ENCODE measurements at regions not wholly inside any gene's neighbourhood (a gene's known extent, or its start where the extent isn't known, plus 50 kb on each side); places are given as distances from the start of the nearest gene placed in this dataset.
"Not testable (repeated sequence)": the region's sequence is repeated elsewhere in the genome, so short reads cannot be mapped to it uniquely, and the experiment has no call there.

GRCh38 chr9:36461323-36461722 is 61.3 kb upstream of the RNF38 start:
- intact Hi-C loops (cut with micrococcal nuclease): no loop called here
- no peak overlapping the region for H3K27ac Mint-ChIP-seq (ENCODE audit: low read depth, unreplicated experiment)
- H3K9me3 Mint-ChIP-seq (ENCODE audit: unreplicated experiment): no peaks in the 10 kb centered on the region
- no peak for DNase-seq (ENCODE audit: unreplicated experiment)
- H3K4me3 Mint-ChIP-seq (ENCODE audit: unreplicated experiment): no peak overlapping the region
- CTCF ChIA-PET: interaction anchor here (0.8 to 1.4 kb wide), 4 partner anchors 9 to 54 kb away, joined by 3 to 7 read pairs (median 3); no protein-coding TSS in a partner anchor
- TF ChIP-seq CTCF (IDR thresholded peaks at IDR 0.05; ENCODE audit: unreplicated experiment): no peak
- H3K4me1 Mint-ChIP-seq (ENCODE audit: insufficient read depth, unreplicated experiment): peaks cover 5% of the 10 kb centered on the region
- H3K36me3 Mint-ChIP-seq (ENCODE audit: insufficient read depth, unreplicated experiment): peaks cover 4% of the 10 kb centered on the region
- H3K27me3 Mint-ChIP-seq (ENCODE audit: insufficient read depth, unreplicated experiment): no peaks in the 10 kb centered on the region
- POLR2A ChIA-PET: interaction anchor here (0.6 to 1.3 kb wide), 2 partner anchors 9 to 1232 kb away, joined by 4 to 5 read pairs; no protein-coding TSS in a partner anchor
- BruUV-seq (replicated peaks): no TSS peak

GRCh38 chr9:36458430-36458915 is 58.4 kb upstream of the RNF38 start:
- CTCF ChIA-PET: interaction anchor here (0.6 to 12.5 kb wide), 3 partner anchors 37 to 102 kb away, joined by 3 to 253 read pairs (median 4); no protein-coding TSS in a partner anchor
- intact Hi-C loops (cut with micrococcal nuclease); H3K27ac Mint-ChIP-seq (ENCODE audit: low read depth, unreplicated experiment); H3K4me1 Mint-ChIP-seq (ENCODE audit: insufficient read depth, unreplicated experiment); H3K9me3 Mint-ChIP-seq (ENCODE audit: unreplicated experiment); H3K27me3 Mint-ChIP-seq (ENCODE audit: insufficient read depth, unreplicated experiment); BruUV-seq (replicated peaks); H3K4me3 Mint-ChIP-seq (ENCODE audit: unreplicated experiment); DNase-seq (ENCODE audit: unreplicated experiment): not testable (repeated sequence)
- peaks cover 11% of the 10 kb centered on the region for H3K36me3 Mint-ChIP-seq (ENCODE audit: insufficient read depth, unreplicated experiment)
- POLR2A ChIA-PET: interaction anchor here (1.5 to 2.2 kb wide), 2 partner anchors 28 to 58 kb away, joined by 5 to 8 read pairs; no protein-coding TSS in a partner anchor

GRCh38 chr9:36457836-36458429 is 57.9 kb upstream of the RNF38 start:
- Mint-ChIP-seq H3K9me3 (ENCODE audit: unreplicated experiment) (no peaks in the 10 kb centered on the region), H3K36me3 (ENCODE audit: insufficient read depth, unreplicated experiment) (peaks cover 11% of the 10 kb centered on the region), H3K4me3 (ENCODE audit: unreplicated experiment) (no peak overlapping the region), H3K4me1 (ENCODE audit: insufficient read depth, unreplicated experiment) (peaks cover 5% of the 10 kb centered on the region), H3K27me3 (ENCODE audit: insufficient read depth, unreplicated experiment) (no peaks in the 10 kb centered on the region), H3K27ac (ENCODE audit: low read depth, unreplicated experiment) (no peak overlapping the region)
- ChIA-PET POLR2A (interaction anchor here (1.1 to 2.2 kb wide), 3 partner anchors 28 to 57 kb away, joined by 3 to 8 read pairs (median 5); no protein-coding TSS in a partner anchor), CTCF (interaction anchor here (0.6 to 12.5 kb wide), 5 partner anchors 20 to 103 kb away, joined by 3 to 253 read pairs (median 4); no protein-coding TSS in a partner anchor)
- BruUV-seq (replicated peaks): no TSS peak
- DNase-seq (ENCODE audit: unreplicated experiment): no peak
- intact Hi-C loops (cut with micrococcal nuclease): no loop called here
- no peak for TF ChIP-seq CTCF (IDR thresholded peaks at IDR 0.05; ENCODE audit: unreplicated experiment)

GRCh38 chr9:36456480-36457065 is 56.5 kb upstream of the RNF38 start:
- no peak overlapping the region for H3K27ac Mint-ChIP-seq (ENCODE audit: low read depth, unreplicated experiment)
- H3K27me3 Mint-ChIP-seq (ENCODE audit: insufficient read depth, unreplicated experiment): no peaks in the 10 kb centered on the region
- no peak for TF ChIP-seq CTCF (IDR thresholded peaks at IDR 0.05; ENCODE audit: unreplicated experiment)
- H3K4me3 Mint-ChIP-seq (ENCODE audit: unreplicated experiment): no peak overlapping the region
- ChIA-PET POLR2A (interaction anchor here (0.6 to 2.2 kb wide), 4 partner anchors 10 to 56 kb away, joined by 3 to 8 read pairs (median 4); no protein-coding TSS in a partner anchor), CTCF (interaction anchor here (0.7 to 12.5 kb wide), 4 partner anchors 18 to 100 kb away, joined by 3 to 253 read pairs (median 6); no protein-coding TSS in a partner anchor)
- H3K36me3 Mint-ChIP-seq (ENCODE audit: insufficient read depth, unreplicated experiment): peaks cover 11% of the 10 kb centered on the region
- no peak for DNase-seq (ENCODE audit: unreplicated experiment)
- peaks cover 4% of the 10 kb centered on the region for H3K4me1 Mint-ChIP-seq (ENCODE audit: insufficient read depth, unreplicated experiment)
- H3K9me3 Mint-ChIP-seq (ENCODE audit: unreplicated experiment): no peaks in the 10 kb centered on the region
- intact Hi-C loops (cut with micrococcal nuclease): no loop called here
- BruUV-seq (replicated peaks): no TSS peak

Data from MCF 10A (cell line).